ENCODE measurements at regions not wholly inside any gene's neighbourhood (a gene's known extent, or its start where the extent isn't known, plus 50 kb on each side); places are given as distances from the start of the nearest gene placed in this dataset.
"Not testable (repeated sequence)": the region's sequence is repeated elsewhere in the genome, so short reads cannot be mapped to it uniquely, and the experiment has no call there.

DNA sequence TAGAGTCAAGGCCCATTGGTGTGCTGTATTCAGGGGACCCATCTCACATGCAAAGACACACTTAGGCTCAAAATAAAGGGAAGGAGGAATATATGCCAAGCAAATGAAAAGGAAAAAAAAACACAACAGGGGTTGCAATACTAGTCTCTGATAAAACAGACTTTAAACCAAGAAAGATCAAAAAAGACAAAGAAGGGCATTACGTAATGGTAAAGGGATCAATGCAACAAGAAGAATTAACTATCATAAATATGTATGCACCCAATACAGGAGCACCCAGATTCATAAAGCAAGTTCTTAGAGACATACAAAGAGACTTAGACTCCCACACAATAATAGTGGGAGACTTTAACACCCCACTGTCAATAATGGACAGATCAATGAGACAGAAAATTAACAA, 113.4 kb upstream of the OR13H1 start:
- TF ChIP-seq, protein P1, sequence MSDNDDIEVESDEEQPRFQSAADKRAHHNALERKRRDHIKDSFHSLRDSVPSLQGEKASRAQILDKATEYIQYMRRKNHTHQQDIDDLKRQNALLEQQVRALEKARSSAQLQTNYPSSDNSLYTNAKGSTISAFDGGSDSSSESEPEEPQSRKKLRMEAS (IDR thresholded peaks at IDR 0.05): not testable (repeated sequence)
- TF ChIP-seq, protein P2, sequence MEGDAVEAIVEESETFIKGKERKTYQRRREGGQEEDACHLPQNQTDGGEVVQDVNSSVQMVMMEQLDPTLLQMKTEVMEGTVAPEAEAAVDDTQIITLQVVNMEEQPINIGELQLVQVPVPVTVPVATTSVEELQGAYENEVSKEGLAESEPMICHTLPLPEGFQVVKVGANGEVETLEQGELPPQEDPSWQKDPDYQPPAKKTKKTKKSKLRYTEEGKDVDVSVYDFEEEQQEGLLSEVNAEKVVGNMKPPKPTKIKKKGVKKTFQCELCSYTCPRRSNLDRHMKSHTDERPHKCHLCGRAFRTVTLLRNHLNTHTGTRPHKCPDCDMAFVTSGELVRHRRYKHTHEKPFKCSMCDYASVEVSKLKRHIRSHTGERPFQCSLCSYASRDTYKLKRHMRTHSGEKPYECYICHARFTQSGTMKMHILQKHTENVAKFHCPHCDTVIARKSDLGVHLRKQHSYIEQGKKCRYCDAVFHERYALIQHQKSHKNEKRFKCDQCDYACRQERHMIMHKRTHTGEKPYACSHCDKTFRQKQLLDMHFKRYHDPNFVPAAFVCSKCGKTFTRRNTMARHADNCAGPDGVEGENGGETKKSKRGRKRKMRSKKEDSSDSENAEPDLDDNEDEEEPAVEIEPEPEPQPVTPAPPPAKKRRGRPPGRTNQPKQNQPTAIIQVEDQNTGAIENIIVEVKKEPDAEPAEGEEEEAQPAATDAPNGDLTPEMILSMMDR (IDR thresholded peaks at IDR 0.05; ENCODE audit: low read depth, low read length, missing input control): not testable (repeated sequence)

All from liver (tissue), 2 donors.